Activated CD4-positive, alpha-beta T cell treated with anti-CD3 and anti-CD28 coated beads for 1 hour (primary cell): ENCODE measurements at regions not wholly inside any gene's neighbourhood (a gene's known extent, or its start where the extent isn't known, plus 50 kb on each side); places are given as distances from the start of the nearest gene placed in this dataset.
"Not testable (repeated sequence)": the region's sequence is repeated elsewhere in the genome, so short reads cannot be mapped to it uniquely, and the experiment has no call there.

Experiments used
- DNase-seq: peaks from one replicate; pipeline ENCODE4 v3.0.0-alpha.2; 2020

DNA sequence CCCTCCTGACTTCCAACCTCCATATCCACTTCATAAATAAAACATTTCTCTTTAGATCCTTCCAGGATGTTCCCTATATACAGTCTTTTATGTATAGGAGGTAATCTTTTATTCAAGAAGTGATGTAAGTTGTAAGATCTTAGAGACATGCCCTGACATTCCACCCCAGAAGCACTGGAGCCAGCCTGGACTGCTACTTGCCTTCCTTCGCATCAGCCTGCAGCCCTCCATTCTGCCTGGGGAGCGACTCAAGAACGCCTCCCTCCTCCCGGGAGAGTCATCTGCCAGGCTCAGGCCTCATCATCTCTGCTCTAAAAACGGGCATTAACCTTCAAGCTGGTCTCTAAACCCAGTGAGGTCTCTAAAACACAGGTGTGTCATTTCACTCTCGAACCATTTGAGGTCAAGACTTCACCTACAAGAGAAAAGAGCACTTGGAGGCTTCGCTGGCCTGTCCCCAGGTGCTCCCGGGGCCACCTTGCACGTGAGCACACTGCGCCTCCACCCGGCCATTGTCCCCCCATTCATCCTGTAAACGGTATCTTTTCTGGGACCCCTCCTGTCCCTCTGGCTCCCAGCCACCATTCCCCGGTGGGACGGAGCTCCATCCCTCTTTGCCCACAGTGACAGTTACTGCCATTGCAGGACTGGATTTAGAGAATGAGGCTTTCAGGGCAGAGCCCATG, 107.5 kb upstream of the PDE10A start:
- DNase-seq, result no peak

DNA sequence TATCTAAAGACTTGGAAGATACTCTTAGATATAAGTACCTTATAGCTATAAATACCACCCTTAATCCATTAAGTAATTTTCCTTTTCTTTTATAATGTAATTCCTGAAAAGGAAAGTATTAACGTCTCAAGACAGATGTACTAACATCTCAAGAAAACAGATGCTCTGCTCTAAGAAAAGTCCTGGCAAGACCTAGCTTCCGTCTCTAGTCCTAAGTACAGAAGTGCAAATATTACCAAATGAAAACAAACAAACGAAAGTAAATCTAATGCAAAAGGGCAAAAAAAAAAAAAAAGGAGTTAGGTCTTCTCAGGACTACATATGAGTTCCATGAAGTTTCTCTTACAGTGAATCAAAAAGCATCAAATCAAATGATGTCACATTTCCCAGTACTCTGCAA, 106.8 kb upstream of the PDE10A start:
- DNase-seq, result no peak

DNA sequence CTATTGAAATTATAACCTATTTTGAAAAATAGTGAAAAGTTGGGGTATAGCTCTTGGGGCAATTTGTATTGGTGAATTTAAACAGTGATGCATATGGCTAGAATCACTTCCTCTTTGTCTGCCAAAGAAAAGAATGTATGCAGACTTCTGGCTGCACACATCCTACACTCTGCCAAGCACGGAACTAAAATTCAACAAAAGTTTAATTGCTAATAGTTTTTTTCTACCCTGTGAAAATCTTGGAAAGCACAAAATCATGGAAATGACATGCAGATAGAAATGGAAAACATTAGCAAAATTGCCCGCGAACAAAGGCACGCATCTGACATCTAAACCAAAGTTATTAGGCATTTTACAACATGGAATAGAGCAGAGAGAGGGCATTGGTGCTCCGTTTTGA, 106.4 kb upstream of the PDE10A start:
- no peak for DNase-seq

DNA sequence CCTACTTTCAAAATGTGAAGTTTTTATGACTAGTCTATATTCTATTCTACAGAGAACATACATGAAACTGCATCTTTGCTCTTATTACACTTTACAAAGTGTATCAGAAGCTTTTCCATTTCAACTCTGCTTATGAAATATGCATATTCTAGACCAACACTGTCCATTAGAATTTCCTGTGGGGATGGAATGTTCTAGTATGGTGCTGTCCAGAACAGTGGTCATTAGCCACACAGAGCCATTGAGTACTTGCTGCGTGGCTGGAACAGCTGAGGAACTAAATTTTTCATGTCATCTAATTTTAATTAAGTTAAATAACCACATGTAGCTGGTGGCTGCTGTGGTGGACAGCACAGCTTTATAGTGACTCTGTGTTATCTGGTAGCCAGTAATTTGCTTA, 105.9 kb upstream of the PDE10A start:
- no peak for DNase-seq

DNA sequence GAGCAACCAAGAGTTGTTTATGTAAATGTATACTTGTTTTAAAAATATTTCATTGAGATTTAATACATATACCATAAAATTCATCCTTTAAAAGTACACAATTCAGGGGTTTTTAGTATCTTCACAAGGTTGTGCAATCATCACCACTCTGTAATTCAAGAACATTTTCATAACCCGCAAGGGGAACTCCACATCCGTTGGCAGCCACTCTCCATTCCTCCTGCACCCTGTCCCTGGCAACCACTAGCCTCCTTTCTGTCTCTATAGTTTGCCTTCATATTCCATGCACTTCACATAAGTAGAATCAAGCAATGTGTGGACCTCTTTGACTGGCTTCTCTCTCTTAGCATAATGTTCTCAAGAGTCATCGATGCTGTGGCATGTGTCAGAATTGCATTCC, 104.2 kb upstream of the PDE10A start:
- DNase-seq, result no peak

DNA sequence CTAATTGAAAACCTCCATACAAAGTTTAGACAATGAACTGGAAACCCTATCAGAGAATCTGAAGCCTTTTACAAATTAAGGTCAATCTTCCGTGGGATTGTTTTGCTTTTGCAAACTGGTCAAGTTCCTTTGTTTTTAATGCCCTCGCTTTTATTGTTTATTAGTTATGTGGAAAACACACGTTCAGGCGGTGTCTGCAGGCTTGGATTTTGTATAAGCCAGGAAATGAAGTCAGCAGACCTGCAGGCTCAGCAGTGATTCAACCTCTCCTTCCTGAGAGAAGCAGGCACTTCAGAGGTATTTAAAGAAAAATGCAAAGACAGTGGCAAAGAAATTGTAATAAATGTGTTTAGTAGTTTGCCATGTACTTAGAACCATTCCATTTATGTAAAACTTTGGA, 103.4 kb upstream of the PDE10A start:
- no peak for DNase-seq

DNA sequence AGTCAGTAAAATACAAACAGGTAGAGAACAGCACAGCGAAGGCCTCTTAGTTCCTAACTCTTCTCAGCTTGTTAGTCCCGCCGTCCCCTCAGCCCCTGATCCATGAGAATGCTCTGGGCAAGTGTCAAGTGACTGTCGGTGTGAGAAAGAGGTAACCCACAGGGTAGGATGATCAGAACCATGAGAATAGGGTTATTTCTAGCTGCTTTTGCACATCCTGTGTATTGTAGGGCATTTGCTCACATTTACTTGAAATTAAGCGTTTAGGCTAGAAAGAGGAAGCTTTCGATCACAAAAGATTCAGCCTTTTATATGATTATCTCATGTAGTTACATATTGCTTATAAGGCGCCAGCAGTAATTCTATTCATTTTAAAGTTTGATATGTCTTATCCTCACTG, 103.0 kb upstream of the PDE10A start:
- no peak for DNase-seq

DNA sequence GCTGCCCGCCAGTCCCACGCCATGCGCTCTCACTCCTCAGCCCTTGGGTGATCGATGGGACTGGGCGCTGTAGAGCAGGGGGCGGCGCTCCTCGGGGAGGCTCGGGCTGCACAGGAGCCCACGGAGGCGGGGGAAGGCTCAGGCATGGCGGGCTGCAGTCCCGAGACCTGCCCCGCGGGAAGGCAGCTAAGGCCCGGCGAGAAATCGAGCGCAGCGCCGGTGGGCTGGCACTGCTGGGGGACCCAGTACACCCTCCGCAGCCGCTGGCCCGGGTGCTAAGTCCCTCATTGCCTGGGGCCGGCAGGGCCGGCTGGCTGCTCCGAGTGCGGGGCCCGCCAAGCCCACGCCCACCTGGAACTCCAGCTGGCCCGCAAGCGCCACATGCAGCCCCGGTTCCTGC, 102.2 kb upstream of the PDE10A start:
- not testable (repeated sequence) for DNase-seq

DNA sequence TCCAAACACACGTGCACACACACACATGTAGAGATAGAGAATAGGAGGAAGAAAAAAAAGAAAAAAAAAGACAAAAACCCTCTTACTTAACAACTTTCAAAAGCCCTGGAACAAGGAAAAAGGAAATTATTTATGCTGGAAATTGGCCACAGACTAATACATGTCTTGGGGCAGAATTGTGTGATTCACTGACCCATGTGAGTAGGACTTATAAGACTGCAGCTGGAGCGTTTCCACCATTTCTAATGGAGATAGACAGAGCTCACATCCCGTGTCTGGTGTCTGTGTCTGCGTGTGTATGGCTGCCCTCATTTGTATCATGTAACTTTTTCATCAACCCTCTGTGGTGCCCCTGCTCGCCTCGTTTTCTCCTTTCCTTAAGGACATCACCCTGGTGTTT, 99.8 kb upstream of the PDE10A start:
- DNase-seq, result no peak

DNA sequence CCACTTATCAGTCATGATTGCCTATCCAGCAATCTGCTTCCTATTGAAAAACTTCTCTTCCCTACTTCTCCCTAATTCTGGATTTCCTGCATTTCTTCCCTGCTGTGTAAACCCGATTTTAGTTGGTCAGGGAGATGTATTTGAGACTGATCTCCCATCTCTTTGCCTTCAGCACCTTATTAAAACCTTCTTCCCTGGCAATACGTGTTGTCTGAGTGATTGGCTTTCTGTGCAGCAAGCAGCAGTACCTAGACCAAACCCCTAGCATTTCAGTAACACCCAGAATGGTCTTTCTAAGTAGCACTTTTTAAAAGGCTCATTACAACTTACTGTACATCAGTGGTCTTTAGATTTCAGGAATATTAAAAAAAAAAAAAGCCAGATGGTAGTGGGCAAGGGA, 99.1 kb upstream of the PDE10A start:
- no peak for DNase-seq

DNA sequence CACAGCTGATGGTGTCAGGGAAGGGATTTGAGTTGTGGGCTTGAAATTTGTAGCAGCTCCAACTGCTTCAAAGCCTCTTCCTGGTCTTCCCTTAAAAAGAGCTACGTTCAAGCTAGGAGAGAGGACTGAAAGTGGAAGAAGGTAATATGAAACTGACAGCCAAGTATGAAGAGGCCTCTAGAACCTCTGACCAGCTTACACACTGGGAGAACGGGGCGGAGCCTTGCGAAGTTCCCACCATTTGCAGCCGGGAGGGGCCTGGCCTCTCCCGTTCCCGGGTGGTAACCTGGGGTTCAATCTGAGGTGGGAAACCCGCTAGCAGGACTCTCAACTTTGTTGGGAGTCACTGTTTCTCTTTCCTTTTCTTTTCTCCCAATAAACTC, 97.8 kb upstream of the PDE10A start:
- no peak for DNase-seq

DNA sequence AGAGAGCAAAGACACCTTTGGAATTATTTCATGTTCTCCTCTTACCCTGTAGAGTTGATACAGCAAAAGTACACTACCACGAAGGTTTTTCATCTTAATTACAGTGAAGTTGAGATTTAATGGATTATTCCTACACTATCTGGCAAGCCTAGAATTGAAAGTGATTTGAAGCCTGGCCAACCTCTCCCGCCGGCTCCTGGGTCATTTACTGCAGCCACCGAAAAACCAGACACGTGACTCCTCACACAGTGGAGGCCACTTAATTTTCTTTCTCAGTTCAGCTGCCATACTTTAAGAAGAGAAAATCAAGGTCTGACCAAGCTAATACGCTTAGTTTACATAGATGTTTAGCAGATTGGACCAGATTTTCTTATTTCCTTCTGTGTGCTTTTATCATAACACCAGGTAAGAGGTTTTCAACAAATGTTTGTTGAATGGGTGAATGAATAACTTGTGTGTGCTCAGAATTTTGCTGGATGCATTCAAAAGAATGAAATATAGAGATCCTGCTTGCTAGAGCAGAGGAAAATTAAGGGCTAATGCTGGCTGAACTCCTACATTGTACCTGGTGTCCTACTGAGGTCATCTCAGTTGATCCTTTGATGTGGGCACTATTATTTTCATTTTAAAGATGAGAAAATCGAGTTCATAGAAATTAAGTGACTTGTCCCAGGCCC, 97.2 kb upstream of the PDE10A start:
- no peak for DNase-seq

DNA sequence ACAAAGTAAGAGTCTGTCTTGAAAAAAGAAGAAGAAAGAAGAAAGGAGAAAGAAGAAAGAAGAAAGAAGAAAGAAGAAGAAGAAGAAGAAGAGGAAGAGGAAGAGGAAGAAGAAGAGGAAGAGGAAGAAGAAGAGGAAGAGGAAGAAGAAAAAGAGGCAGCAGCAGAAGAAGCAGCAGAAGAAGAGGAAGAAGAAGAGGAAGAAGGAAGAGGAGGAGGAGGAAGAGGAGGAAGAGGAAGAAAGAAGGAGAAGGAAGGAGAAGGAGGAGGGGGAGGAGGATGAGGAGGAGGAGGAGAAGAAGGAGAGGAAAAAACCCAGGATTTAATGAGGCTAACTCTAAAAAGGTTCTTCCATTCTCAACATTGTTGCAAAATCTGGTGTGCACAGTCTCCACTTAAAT, 95.4 kb upstream of the PDE10A start:
- no peak for DNase-seq

DNA sequence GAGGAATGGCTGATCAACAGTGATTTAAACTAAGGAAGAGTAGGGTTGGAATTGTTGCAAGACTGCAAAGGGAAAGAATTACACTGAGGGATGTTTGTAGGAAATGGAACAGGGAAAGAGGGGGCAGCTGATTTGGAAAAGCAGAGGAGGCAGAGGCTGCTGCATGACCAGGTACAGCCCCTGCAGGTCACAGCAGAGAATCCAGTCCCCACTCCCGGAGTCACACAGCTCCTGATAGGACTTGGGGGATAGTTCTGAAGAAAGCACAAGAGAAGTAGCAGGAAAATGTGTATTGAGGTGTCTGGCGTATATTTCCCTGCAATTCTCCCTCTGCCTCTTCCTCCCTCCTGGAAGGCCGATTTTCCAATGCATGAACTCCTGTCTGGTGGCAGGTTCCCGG, 92.5 kb upstream of the PDE10A start:
- no peak for DNase-seq

DNA sequence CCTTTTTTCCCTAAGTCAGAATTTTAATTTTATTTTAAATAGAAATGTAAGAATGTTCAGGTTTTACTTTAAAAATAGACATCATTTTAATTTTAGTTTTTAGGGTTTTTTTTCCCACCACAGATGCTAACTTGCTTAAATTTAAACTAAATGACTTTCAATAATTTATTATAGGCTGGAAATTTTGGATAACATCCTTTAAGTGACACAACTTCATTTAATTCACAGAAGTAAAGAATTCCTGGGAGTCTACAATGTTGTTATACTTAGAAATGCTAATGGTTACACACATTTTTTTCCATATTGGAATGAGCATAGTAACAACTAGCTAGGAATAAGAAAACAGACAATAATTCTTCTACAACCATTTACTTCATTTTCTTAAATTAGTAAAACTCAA, 90.5 kb upstream of the PDE10A start:
- DNase-seq, result no peak

DNA sequence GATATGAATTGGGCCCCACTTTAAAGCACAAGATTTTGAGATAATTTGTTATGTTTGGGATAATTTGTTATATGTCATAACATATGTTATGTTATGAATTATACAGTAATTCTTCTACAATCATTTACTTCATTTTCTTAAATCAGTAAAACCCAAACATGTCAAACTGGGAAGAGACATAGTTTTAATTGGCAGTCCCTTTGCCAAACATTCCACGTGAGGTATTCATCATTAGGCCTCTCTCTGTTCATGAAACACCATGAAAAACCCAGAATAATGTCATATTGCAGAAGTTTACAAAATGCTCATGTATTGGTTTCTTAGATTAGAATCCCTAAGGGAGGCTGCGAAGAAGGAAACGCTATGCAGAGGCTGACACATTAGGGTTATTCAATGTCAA, 89.4 kb upstream of the PDE10A start:
- no peak for DNase-seq

DNA sequence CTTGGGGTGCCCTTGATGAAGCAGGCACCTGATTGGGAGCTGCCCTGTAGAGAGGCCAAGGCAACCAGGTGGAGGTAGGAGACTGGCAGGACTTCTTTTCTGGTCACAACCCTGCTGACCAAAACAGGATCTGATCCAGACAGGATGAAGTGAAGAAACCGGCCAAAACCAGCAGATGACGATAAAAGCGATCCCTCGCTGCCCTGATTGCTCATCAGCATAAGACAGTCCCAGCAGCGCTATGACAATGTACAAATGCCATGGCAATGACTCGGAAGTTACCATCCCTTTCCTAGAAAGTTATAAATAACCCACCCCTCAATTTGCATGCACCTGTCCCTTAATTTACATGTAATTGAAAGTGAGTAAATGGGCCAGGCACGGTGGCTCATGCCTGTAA, 88.4 kb upstream of the PDE10A start:
- no peak for DNase-seq

DNA sequence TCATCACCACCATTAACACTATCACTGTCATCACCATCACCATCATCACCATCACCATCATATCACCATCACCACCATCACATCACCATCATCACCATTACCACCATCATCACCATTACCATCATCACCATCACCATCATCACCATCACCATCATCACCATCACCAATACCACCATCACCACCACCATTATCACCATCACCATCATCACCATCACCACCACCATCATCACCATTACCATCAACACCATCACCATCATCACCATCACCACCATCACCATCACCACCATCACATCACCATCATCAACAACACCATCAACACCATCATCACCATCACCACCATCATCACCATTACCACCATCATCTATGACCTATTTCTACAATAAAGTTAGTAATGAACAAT, 86.1 kb upstream of the PDE10A start:
- DNase-seq, result no peak

DNA sequence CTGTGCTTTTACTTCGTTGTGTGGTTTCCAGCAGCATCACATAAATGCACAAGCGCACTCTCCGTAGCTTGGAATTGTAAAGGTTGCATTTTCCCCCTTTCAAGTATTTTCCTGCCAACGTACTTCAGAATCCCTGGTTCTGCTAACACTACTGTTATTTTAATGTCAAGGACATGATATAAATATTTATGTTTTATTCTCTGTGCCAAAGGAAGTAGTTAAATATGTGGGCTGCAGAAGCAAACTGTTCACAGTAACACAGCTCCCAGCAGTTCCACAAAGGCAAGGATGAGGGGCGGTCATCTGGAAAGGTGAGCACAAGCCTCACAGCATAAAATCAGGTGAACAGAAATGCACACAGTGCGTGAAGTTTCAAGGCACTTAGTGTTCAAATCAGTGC, 85.3 kb upstream of the PDE10A start:
- no peak for DNase-seq

DNA sequence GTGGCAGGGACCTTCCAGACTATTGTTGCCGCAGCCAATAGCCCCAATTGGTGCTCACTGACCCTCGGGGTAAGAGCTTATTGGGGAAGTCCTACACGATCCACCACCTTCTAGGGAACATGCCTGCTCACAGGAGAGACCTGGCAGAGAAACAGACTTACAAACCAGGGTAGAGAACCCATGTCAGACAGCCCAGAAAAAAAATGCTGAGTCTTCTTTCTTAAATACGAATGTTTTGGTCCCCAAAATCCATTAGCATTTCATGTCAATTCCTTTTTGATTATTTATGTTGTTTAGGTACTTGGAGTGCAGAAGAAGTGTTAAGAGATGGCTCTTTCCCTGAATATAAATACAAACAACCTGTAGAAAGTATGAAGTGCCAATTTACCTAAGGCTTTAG, 84.9 kb upstream of the PDE10A start:
- no peak for DNase-seq

DNA sequence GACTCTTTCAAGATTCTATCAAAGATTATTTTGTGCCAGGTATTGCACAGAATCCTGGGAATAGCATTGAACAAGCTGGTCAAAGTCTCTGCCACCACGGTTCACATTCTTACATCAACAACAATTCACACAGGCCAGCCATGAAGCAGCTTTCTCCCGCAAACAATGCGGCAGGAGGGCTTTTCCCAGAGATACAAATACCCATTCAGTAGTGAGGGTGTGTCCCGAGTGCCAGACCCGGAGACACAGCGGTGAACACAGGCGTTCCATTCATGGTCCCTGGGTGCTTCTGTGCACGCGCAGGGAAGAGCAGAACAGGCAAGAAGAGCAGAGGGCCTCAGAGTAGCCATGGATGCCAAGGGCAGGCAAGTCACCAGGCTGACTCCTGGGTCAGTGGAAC, 83.3 kb upstream of the PDE10A start:
- no peak for DNase-seq

DNA sequence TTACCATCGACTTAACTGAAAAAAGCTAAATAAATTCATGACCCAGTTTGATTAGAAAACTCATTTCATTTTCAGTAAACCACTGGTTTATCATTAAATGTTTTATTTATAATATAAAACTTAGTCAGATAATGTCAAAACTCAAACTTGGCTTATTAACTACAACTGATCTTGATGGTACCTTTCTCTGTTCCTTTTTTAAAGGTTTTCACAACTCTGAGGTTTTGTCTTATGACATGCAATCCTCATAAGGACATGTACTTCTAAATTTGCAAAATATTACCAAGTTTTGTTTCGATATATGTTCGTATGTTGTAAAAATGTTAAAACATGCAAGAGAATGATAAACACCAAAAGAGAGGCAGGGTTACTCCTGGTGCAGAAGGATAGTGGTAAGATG, 82.5 kb upstream of the PDE10A start:
- DNase-seq, result no peak

DNA sequence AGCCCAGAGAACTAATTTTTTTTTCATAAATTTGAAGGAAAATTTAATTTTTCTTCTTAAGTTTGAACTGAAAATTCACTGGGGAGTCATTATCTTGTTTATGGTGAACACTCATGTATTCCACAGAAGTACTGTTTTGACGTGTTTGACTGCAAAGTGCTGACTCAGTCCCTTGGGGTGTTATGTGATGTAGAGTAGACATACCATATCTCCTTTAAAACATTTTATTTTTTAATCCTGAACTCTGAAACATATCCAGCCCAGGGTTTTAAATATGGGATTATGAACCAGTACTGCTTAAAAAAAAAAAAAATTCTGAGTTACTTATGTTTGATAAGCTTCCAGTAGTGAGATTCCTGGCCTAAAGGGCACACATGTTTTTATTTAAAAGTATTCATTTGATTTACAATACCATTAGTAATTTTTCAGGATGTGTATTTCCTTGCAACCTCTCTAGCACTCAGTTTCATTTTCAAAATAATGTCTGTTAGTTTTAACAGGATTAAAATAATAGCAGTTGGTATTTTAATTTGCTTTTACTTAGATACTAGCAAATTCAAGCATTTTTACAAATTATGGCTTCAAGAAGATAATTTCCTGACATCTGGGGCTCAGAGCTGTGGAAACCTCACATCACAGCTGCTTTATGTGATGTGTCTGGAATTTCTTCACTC, 81.7 kb upstream of the PDE10A start:
- DNase-seq, result no peak

DNA sequence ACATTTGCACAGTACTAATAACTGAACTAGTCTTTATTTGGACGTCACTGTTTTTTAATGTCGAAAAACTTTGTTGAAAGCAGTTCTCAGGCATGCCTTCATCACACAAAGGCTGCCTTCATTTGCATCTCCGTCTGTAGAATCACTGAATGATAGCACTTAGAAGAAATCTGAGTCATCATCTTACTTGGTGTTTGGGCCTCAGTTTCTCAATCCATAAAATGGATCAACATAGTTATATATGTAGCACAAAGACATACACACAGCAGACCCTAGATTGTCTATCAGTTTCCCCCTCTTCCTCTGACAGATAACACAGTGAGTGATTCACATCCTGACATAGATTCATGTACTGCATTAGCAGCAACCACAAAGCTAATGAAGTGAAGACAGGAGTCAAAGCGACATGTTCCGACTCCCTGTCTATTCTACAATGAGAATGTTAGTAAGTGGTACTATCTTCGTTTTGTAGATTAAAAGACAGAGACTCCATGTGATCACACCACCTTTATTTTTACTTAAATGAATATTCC, 80.4 kb upstream of the PDE10A start:
- no peak for DNase-seq
